Sigmoid colon (tissue), 6 donors: ENCODE measurements at regions not wholly inside any gene's neighbourhood (a gene's known extent, or its start where the extent isn't known, plus 50 kb on each side); places are given as distances from the start of the nearest gene placed in this dataset.

Experiments used
- DNase-seq: peaks from one replicate; pipeline ENCODE4 v3.0.0-alpha.2; 2019
- H3K27ac ChIP-seq, 4 donors: fragments of 200-600 bp; sonication (generic); one replicate each; pipeline ENCODE4 v1.5.1; 2016 to 2019; ENCODE audit warnings: mild to moderate bottlenecking in 1 of 4
- H3K27me3 ChIP-seq, 3 donors: fragments of 200-600 bp; sonication (generic); one replicate each; pipeline ENCODE4 v1.5.1; 2019; ENCODE audit warnings: mild to moderate bottlenecking in 1 of 3
- H3K36me3 ChIP-seq, 4 donors: fragments of 200-600 bp; sonication (generic); one replicate each; pipeline ENCODE4 v1.5.1; 2016 to 2019
- H3K4me1 ChIP-seq, 4 donors: fragments of 200-600 bp; sonication (generic); one replicate each; pipeline ENCODE4 v1.5.1; 2017 to 2019
- H3K4me3 ChIP-seq, 4 donors: fragments of 200-600 bp; sonication (generic); one replicate each; pipeline ENCODE4 v1.5.1; 2017 to 2019; ENCODE audit warnings: mild to moderate bottlenecking in 2 of 4, moderate library complexity in 1 of 4
- H3K9me3 ChIP-seq, 4 donors: fragments of 200-600 bp in 3 of 4; sonication (generic) in 3 of 4; one replicate each; pipeline versions ENCODE4 v1.5.1 to v1.6.1; 2013 to 2019
- EP300 ChIP-seq, 4 donors: sonication (generic); formaldehyde crosslinking; IDR thresholded peaks; one replicate each; pipeline ENCODE4 v1.6.1; 2017; ENCODE audit warnings: antibody characterized with exemption in 4 of 4
- POLR2A ChIP-seq, 2 donors: fragments of 450-650 bp; IDR thresholded peaks; one replicate each; pipeline ENCODE4 v1.6.1; 2016; ENCODE audit warnings: antibody characterized with exemption in 2 of 2, mild to moderate bottlenecking in 2 of 2, moderate library complexity in 2 of 2
- POLR2AphosphoS5 ChIP-seq, 4 donors: sonication (generic); formaldehyde crosslinking; IDR thresholded peaks; one replicate each; pipeline ENCODE4 v1.6.1; 2017; ENCODE audit warnings: antibody characterized with exemption in 4 of 4
- WGBS, 2 donors: extraction: QIAGEN DNeasy Blood & Tissue Kit; methylation state at CpG; one replicate each; pipeline ENCODE4 v1.1.7; 2013; 5-methylcytosine and 5-hydroxymethylcytosine counted together
- intact Hi-C: fragments of 100-400 bp; cut with DNase I; formaldehyde crosslinking; loops from one replicate; pipeline ENCODE4 v1.15.1; 2023
- TF ChIP-seq, protein P1 (sequence below), 4 experiments: fragments of 450-650 bp in 3 of 4; fragments of 200-600 bp in 1 of 4; IDR thresholded peaks; one replicate each; pipeline ENCODE4 v1.5.1; 2016 to 2019; ENCODE audit warnings: antibody characterized with exemption in 4 of 4, mild to moderate bottlenecking in 3 of 4, moderate library complexity in 2 of 4
- donor health status: healthy with polysubstance abuse.
- donor health status: healthy.

DNA sequence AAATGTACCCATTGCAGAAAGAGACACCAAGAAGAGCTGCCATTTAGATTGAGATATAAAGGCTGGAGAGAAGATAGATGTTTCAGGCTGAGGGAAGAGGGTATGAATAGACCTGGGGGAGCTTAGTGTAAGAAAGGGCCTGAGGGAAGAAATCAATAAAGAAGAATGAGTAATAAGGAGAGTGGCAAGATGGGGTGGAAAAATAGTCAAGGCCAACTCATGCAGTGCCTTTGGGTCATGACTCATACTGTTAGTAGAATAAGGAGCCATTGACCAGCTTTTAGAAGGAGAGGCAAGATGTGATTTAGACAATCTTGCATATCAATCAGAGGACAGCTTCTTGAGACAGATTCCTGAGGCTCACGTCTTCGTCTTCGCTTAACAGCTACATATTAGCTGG lies 287.5 kb downstream of the DUSP6 start:
- 94 to 96% methylated on average over 3 of the region's 3 CpGs for WGBS, 2 donors
- Histone ChIP-seq H3K27me3 (no peaks in the 10 kb centered on the region), H3K9me3 (no peaks in the 10 kb centered on the region), H3K36me3 (no peaks in the 10 kb centered on the region), H3K27ac (no peak overlapping the region), H3K4me3 (no peak overlapping the region), H3K4me1 (peaks cover 0 to 4% (median 0%) of the 10 kb centered on the region in 4 donors)
- TF ChIP-seq POLR2AphosphoS5 (IDR thresholded peaks at IDR 0.05) (no peak), EP300 (IDR thresholded peaks at IDR 0.05) (no peak), POLR2A (IDR thresholded peaks at IDR 0.05) (no peak)
- TF ChIP-seq, protein P1, sequence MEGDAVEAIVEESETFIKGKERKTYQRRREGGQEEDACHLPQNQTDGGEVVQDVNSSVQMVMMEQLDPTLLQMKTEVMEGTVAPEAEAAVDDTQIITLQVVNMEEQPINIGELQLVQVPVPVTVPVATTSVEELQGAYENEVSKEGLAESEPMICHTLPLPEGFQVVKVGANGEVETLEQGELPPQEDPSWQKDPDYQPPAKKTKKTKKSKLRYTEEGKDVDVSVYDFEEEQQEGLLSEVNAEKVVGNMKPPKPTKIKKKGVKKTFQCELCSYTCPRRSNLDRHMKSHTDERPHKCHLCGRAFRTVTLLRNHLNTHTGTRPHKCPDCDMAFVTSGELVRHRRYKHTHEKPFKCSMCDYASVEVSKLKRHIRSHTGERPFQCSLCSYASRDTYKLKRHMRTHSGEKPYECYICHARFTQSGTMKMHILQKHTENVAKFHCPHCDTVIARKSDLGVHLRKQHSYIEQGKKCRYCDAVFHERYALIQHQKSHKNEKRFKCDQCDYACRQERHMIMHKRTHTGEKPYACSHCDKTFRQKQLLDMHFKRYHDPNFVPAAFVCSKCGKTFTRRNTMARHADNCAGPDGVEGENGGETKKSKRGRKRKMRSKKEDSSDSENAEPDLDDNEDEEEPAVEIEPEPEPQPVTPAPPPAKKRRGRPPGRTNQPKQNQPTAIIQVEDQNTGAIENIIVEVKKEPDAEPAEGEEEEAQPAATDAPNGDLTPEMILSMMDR (IDR thresholded peaks at IDR 0.05) = no peak
- intact Hi-C loops = no loop called here
- DNase-seq = no peak

- 89 to 91% methylated on average over 6 of the region's 6 CpGs for WGBS, 2 donors
- DNase-seq = no peak
- no peak overlapping the region for H3K4me3 ChIP-seq
- H3K27me3 ChIP-seq = no peaks in the 10 kb centered on the region
- no peak overlapping the region for H3K27ac ChIP-seq
- H3K36me3 ChIP-seq = no peaks in the 10 kb centered on the region
- TF ChIP-seq EP300 (IDR thresholded peaks at IDR 0.05) = no peak
- TF ChIP-seq, protein P1 (IDR thresholded peaks at IDR 0.05) = no peak
- no peak for TF ChIP-seq POLR2A (IDR thresholded peaks at IDR 0.05)
- no peak for TF ChIP-seq POLR2AphosphoS5 (IDR thresholded peaks at IDR 0.05)
- intact Hi-C loops = no loop called here
- peaks cover 0 to 4% (median 0%) of the 10 kb centered on the region in 4 donors for H3K4me1 ChIP-seq
- no peaks in the 10 kb centered on the region for H3K9me3 ChIP-seq
Measured at GRCh38 chr12:89064151-89064550, 288.1 kb downstream of the DUSP6 start.

DNA sequence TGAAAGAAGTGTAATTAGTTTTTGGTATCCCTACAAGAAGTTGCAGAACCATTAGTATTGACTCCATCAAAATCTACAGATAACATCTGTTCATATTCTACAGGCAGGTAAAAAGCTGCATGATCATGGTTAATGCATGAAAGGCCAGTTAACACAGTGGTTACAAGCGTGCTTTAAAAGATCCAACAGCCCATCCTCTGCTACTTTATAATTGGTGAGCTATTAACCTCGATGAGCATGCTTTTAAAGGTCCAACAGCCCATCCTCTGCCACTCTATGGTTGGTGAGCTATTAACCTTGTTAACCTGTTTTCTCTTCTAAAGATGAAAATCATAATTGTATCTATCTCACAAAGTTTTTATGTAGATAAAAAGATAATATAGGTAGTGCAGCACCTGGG lies 289.3 kb downstream of the DUSP6 start:
- Histone ChIP-seq H3K9me3 (no peaks in the 10 kb centered on the region), H3K36me3 (no peaks in the 10 kb centered on the region), H3K4me1 (peaks cover 0 to 4% (median 0%) of the 10 kb centered on the region in 4 donors), H3K27me3 (no peaks in the 10 kb centered on the region), H3K27ac (no peak overlapping the region), H3K4me3 (no peak overlapping the region)
- WGBS, 2 donors = 37 to 68% methylated on average over 2 of the region's 2 CpGs
- intact Hi-C loops = no loop called here
- no peak for DNase-seq
- TF ChIP-seq EP300 (IDR thresholded peaks at IDR 0.05) = no peak
- TF ChIP-seq POLR2AphosphoS5 (IDR thresholded peaks at IDR 0.05) = no peak
- no peak for TF ChIP-seq POLR2A (IDR thresholded peaks at IDR 0.05)
- TF ChIP-seq, protein P1 (IDR thresholded peaks at IDR 0.05) = no peak

GRCh38 chr12:89059721-89060541 lies 292.4 kb downstream of the DUSP6 start:
- WGBS, 2 donors = 34 to 48% methylated on average over 9 of the region's 9 CpGs
- intact Hi-C loops = no loop called here
- H3K9me3 ChIP-seq = no peaks in the 10 kb centered on the region

More at GRCh38 chr12:89059721-89060541, 292.4 kb downstream of the DUSP6 start:
- H3K4me1 ChIP-seq = no peaks in the 10 kb centered on the region
- no peak for TF ChIP-seq POLR2AphosphoS5 (IDR thresholded peaks at IDR 0.05)
- TF ChIP-seq EP300 (IDR thresholded peaks at IDR 0.05) = no peak
- no peak for TF ChIP-seq POLR2A (IDR thresholded peaks at IDR 0.05)
- TF ChIP-seq, protein P1 (IDR thresholded peaks at IDR 0.05) = no peak
- H3K4me3 ChIP-seq = no peak overlapping the region
- no peaks in the 10 kb centered on the region for H3K36me3 ChIP-seq
- no peak for DNase-seq
- no peaks in the 10 kb centered on the region for H3K27me3 ChIP-seq
- no peak overlapping the region for H3K27ac ChIP-seq
